Tibial artery (tissue), 4 donors: ENCODE measurements at regions not wholly inside any gene's neighbourhood (a gene's known extent, or its start where the extent isn't known, plus 50 kb on each side); places are given as distances from the start of the nearest gene placed in this dataset.
"Not testable (repeated sequence)": the region's sequence is repeated elsewhere in the genome, so short reads cannot be mapped to it uniquely, and the experiment has no call there.

ENCODE experiments used
- DNase-seq, 2 donors: peaks; one replicate each; pipeline ENCODE4 v3.0.0-alpha.2; 2019
- H3K27ac ChIP-seq, 2 donors: fragments of 200-600 bp; sonication (generic) in 1 of 2; 1 replicate in 1 of 2; 2 replicates in 1 of 2; pipeline ENCODE4 v1.5.1; 2018 to 2019; ENCODE audit warnings: mild to moderate bottlenecking in 1 of 2
- H3K27me3 ChIP-seq, 2 donors: fragments of 200-600 bp; sonication (generic) in 1 of 2; one replicate each; pipeline versions ENCODE4 v1.5.1 to v1.6.0; 2016 to 2019
- H3K36me3 ChIP-seq, 3 donors: fragments of 200-600 bp; sonication (generic) in 2 of 3; one replicate each; pipeline ENCODE4 v1.5.1; 2016 to 2019; ENCODE audit warnings: mild to moderate bottlenecking in 2 of 3
- H3K4me1 ChIP-seq, 4 donors: fragments of 200-600 bp; sonication (generic) in 2 of 4; 1 replicate in 3 of 4; 2 replicates in 1 of 4; pipeline ENCODE4 v1.5.1; 2016 to 2019
- H3K4me3 ChIP-seq, 2 donors: fragments of 200-600 bp; sonication (generic) in 1 of 2; 1 replicate in 1 of 2; 2 replicates in 1 of 2; pipeline ENCODE4 v1.5.1; 2018 to 2019; ENCODE audit warnings: mild to moderate bottlenecking in 2 of 2
- H3K9me3 ChIP-seq, 3 donors: fragments of 200-600 bp; sonication (generic) in 1 of 3; one replicate each; pipeline ENCODE4 v1.5.1; 2016 to 2019
- CTCF ChIP-seq, 2 experiments: fragments of 200-600 bp in 1 of 2; fragments of 450-650 bp in 1 of 2; IDR thresholded peaks; one replicate each; pipeline ENCODE4 v1.5.1; 2017 to 2019; ENCODE audit warnings: antibody characterized with exemption in 2 of 2, mild to moderate bottlenecking in 1 of 2, moderate library complexity in 1 of 2
- intact Hi-C: fragments of 100-400 bp; cut with DNase I; formaldehyde crosslinking; loops from one replicate; pipeline ENCODE4 v1.15.0; 2023; ENCODE audit warnings: low total_unique reads

GRCh38 chr11:54927704-54928103, 221.1 kb downstream of the OR4A5 start:
- Histone ChIP-seq H3K4me3 (no peak overlapping the region), H3K27me3 (no peaks in the 10 kb centered on the region), H3K27ac (no peak overlapping the region), H3K36me3 (peaks cover 0 to 4% (median 0%) of the 10 kb centered on the region in 3 donors), H3K9me3 (peaks cover 2 to 99% (median 78%) of the 10 kb centered on the region in 3 donors), H3K4me1 (no peaks in the 10 kb centered on the region)
- TF ChIP-seq CTCF (IDR thresholded peaks at IDR 0.05): no peak
- DNase-seq: no peak
- intact Hi-C loops: no loop called here

GRCh38 chr11:54930930-54931329, 224.3 kb downstream of the OR4A5 start:
- Histone ChIP-seq H3K9me3 (peaks cover 0 to 99% (median 65%) of the 10 kb centered on the region in 3 donors), H3K4me1 (no peaks in the 10 kb centered on the region), H3K27ac (no peak overlapping the region), H3K4me3 (no peak overlapping the region), H3K27me3 (no peaks in the 10 kb centered on the region), H3K36me3 (peaks cover 0 to 11% (median 0%) of the 10 kb centered on the region in 3 donors)
- TF ChIP-seq CTCF (IDR thresholded peaks at IDR 0.05): no peak
- DNase-seq: peak in 1 of 2 donors; percentile 10
- intact Hi-C loops: no loop called here

GRCh38 chr11:54944211-54944610, 237.6 kb downstream of the OR4A5 start:
- no peak for DNase-seq
- no peaks in the 10 kb centered on the region for H3K36me3 ChIP-seq
- H3K4me3 ChIP-seq: no peak overlapping the region
- TF ChIP-seq CTCF (IDR thresholded peaks at IDR 0.05): no peak
- H3K27ac ChIP-seq: no peak overlapping the region
- intact Hi-C loops: no loop called here
- H3K4me1 ChIP-seq: no peaks in the 10 kb centered on the region
- no peaks in the 10 kb centered on the region for H3K27me3 ChIP-seq
- H3K9me3 ChIP-seq: peaks cover 0 to 67% (median 44%) of the 10 kb centered on the region in 3 donors

GRCh38 chr11:54946424-54946823, 239.8 kb downstream of the OR4A5 start:
- Histone ChIP-seq H3K27me3 (no peaks in the 10 kb centered on the region), H3K4me3 (no peak overlapping the region), H3K27ac (no peak overlapping the region), H3K4me1 (no peaks in the 10 kb centered on the region), H3K9me3 (peaks cover 0 to 47% (median 23%) of the 10 kb centered on the region in 3 donors), H3K36me3 (no peaks in the 10 kb centered on the region)
- intact Hi-C loops: no loop called here
- DNase-seq: no peak
- no peak for TF ChIP-seq CTCF (IDR thresholded peaks at IDR 0.05)

- H3K4me3 ChIP-seq, intact Hi-C loops, H3K27me3 ChIP-seq, H3K36me3 ChIP-seq, H3K27ac ChIP-seq, H3K4me1 ChIP-seq: not testable (repeated sequence)
- DNase-seq: peak in 1 of 2 donors; percentile 15
- peaks cover 0 to 39% (median 20%) of the 10 kb centered on the region in 3 donors for H3K9me3 ChIP-seq
Measured at GRCh38 chr11:54947175-54947574, 240.5 kb downstream of the OR4A5 start.

GRCh38 chr11:54979375-54979774, 272.7 kb downstream of the OR4A5 start:
- no peaks in the 10 kb centered on the region for H3K27me3 ChIP-seq
- no peak overlapping the region for H3K27ac ChIP-seq
- intact Hi-C loops: no loop called here
- H3K9me3 ChIP-seq: peaks cover 0 to 80% (median 70%) of the 10 kb centered on the region in 3 donors
- no peak for DNase-seq
- TF ChIP-seq CTCF (IDR thresholded peaks at IDR 0.05): no peak
- peaks cover 0 to 5% (median 0%) of the 10 kb centered on the region in 3 donors for H3K36me3 ChIP-seq
- no peaks in the 10 kb centered on the region for H3K4me1 ChIP-seq
- H3K4me3 ChIP-seq: no peak overlapping the region
